SU-DHL-6 (cell line): ENCODE measurements at regions not wholly inside any gene's neighbourhood (a gene's known extent, or its start where the extent isn't known, plus 50 kb on each side); places are given as distances from the start of the nearest gene placed in this dataset.

ENCODE experiments used
- EZH2phosphoT487 ChIP-seq: fragments of 200-600 bp; sonication (generic), shearing (Covaris generic); conservative IDR thresholded peaks from 2 replicates; pipeline ENCODE4 v1.6.1; 2018; ENCODE audit warnings: mild to moderate bottlenecking, antibody characterized with exemption, low read length, moderate library complexity, mixed read lengths
- TF ChIP-seq, protein P1 (sequence below): fragments of 200-600 bp; sonication (generic); IDR thresholded peaks from one replicate; pipeline ENCODE4 v1.5.1; 2017; ENCODE audit warnings: antibody characterized with exemption, mild to moderate bottlenecking, low read length, moderate library complexity; ENCODE audit not compliant: insufficient read depth, poor library complexity, severe bottlenecking

GRCh38 chr4:177070533-177071058, 239.1 kb upstream of the NEIL3 start:
- TF ChIP-seq, protein P1, sequence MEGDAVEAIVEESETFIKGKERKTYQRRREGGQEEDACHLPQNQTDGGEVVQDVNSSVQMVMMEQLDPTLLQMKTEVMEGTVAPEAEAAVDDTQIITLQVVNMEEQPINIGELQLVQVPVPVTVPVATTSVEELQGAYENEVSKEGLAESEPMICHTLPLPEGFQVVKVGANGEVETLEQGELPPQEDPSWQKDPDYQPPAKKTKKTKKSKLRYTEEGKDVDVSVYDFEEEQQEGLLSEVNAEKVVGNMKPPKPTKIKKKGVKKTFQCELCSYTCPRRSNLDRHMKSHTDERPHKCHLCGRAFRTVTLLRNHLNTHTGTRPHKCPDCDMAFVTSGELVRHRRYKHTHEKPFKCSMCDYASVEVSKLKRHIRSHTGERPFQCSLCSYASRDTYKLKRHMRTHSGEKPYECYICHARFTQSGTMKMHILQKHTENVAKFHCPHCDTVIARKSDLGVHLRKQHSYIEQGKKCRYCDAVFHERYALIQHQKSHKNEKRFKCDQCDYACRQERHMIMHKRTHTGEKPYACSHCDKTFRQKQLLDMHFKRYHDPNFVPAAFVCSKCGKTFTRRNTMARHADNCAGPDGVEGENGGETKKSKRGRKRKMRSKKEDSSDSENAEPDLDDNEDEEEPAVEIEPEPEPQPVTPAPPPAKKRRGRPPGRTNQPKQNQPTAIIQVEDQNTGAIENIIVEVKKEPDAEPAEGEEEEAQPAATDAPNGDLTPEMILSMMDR, result no peak
- TF ChIP-seq EZH2phosphoT487, result no peak
